ENCODE measurements at regions not wholly inside any gene's neighbourhood (a gene's known extent, or its start where the extent isn't known, plus 50 kb on each side); places are given as distances from the start of the nearest gene placed in this dataset.

- no peak for DNase-seq (ENCODE audit: low read depth)
These were observed 121.7 kb upstream of the FOXD3 start for GRCh38 chr1:63200676-63201075.

GRCh38 chr1:63203641-63204040 is 118.7 kb upstream of the FOXD3 start:
- DNase-seq (ENCODE audit: low read depth) = no peak

GRCh38 chr1:63205776-63206175 is 116.6 kb upstream of the FOXD3 start:
- DNase-seq (ENCODE audit: low read depth) = no peak

- DNase-seq (ENCODE audit: low read depth) = no peak
These were observed 107.8 kb upstream of the FOXD3 start for GRCh38 chr1:63214553-63214952.

- DNase-seq (ENCODE audit: low read depth) = no peak
These were observed 98.9 kb upstream of the FOXD3 start for GRCh38 chr1:63223426-63223825.

GRCh38 chr1:63230722-63231121 is 91.6 kb upstream of the FOXD3 start:
- DNase-seq (ENCODE audit: low read depth) = no peak

GRCh38 chr1:63238721-63239120 is 83.6 kb upstream of the FOXD3 start:
- no peak for DNase-seq (ENCODE audit: low read depth)

GRCh38 chr1:63245186-63245585 is 77.2 kb upstream of the FOXD3 start:
- no peak for DNase-seq (ENCODE audit: low read depth)

GRCh38 chr1:63248216-63248615 is 74.2 kb upstream of the FOXD3 start:
- DNase-seq (ENCODE audit: low read depth) = no peak

- DNase-seq (ENCODE audit: low read depth) = no peak
These were observed 67.2 kb upstream of the FOXD3 start for GRCh38 chr1:63255153-63255552.

- no peak for DNase-seq (ENCODE audit: low read depth)
These were observed 60.5 kb upstream of the FOXD3 start for GRCh38 chr1:63261736-63262458.

GRCh38 chr1:63262459-63262770 is 60.0 kb upstream of the FOXD3 start:
- no peak for DNase-seq (ENCODE audit: low read depth)

- no peak for DNase-seq (ENCODE audit: low read depth)
These were observed 58.2 kb upstream of the FOXD3 start for GRCh38 chr1:63264161-63264560.

- no peak for DNase-seq (ENCODE audit: low read depth)
These were observed 55.5 kb upstream of the FOXD3 start for GRCh38 chr1:63266857-63267256.

GRCh38 chr1:63268876-63269275 is 53.5 kb upstream of the FOXD3 start:
- DNase-seq (ENCODE audit: low read depth) = no peak

GRCh38 chr1:63269571-63269970 is 52.8 kb upstream of the FOXD3 start:
- no peak for DNase-seq (ENCODE audit: low read depth)

Measured in HS-5 (cell line).